ENCODE measurements at regions not wholly inside any gene's neighbourhood (a gene's known extent, or its start where the extent isn't known, plus 50 kb on each side); places are given as distances from the start of the nearest gene placed in this dataset.

DNA sequence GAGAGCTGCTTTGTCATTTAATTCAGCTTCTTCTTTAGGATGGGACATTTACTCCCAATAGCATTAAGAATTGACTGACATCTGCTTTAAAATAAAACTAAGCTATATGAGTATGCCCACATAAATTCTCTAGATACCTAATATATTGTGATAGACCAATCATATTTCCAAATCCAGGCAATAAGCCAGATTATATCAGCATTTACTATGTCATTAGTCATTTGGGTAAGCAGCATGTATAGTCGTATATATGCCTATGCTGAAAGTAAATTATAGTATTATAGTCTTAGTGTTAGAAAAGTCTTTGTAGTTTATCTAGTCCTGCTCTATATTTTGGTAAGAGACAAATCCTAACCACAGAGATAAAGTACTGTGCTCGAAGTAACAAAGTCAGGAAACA lies 958.1 kb downstream of the KCNJ2 start:
- Histone ChIP-seq H3K36me3 (ENCODE audit: control insufficient read depth, insufficient read depth, low read length) (no peaks in the 10 kb centered on the region), H3K4me3 (replicated peaks; ENCODE audit: low read depth, low read length) (no peak overlapping the region), H3K27me3 (replicated peaks; ENCODE audit: control insufficient read depth, insufficient read depth, low read length) (no peaks in the 10 kb centered on the region)
- no peak for DNase-seq (ENCODE audit: extremely low read depth, insufficient read length)
- TF ChIP-seq, protein P1, sequence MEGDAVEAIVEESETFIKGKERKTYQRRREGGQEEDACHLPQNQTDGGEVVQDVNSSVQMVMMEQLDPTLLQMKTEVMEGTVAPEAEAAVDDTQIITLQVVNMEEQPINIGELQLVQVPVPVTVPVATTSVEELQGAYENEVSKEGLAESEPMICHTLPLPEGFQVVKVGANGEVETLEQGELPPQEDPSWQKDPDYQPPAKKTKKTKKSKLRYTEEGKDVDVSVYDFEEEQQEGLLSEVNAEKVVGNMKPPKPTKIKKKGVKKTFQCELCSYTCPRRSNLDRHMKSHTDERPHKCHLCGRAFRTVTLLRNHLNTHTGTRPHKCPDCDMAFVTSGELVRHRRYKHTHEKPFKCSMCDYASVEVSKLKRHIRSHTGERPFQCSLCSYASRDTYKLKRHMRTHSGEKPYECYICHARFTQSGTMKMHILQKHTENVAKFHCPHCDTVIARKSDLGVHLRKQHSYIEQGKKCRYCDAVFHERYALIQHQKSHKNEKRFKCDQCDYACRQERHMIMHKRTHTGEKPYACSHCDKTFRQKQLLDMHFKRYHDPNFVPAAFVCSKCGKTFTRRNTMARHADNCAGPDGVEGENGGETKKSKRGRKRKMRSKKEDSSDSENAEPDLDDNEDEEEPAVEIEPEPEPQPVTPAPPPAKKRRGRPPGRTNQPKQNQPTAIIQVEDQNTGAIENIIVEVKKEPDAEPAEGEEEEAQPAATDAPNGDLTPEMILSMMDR (IDR thresholded peaks at IDR 0.05; ENCODE audit: insufficient read depth, low read length, poor library complexity, severe bottlenecking): no peak

DNA sequence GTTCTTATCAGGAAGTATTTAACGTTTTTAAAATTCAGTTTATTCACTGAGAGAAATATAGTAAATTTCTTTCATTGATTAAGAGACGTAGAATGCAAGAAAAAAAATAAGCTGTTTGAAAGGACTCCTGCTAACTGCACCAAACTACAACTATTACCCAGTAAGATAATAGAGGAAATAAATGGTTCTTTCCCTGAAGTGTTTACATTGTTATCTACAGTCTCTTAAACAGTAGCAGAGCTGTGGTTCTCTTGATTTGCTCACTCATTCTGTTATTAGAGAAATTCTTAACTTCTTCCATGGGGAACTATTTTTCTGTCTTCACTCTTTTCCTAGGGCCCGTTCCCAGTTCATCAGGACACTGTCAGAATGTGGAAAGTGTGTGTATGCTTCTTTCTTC lies 973.0 kb downstream of the KCNJ2 start:
- TF ChIP-seq, protein P1 (IDR thresholded peaks at IDR 0.05; ENCODE audit: insufficient read depth, low read length, poor library complexity, severe bottlenecking): no peak
- DNase-seq (ENCODE audit: extremely low read depth, insufficient read length): no peak
- no peaks in the 10 kb centered on the region for H3K27me3 ChIP-seq (replicated peaks; ENCODE audit: control insufficient read depth, insufficient read depth, low read length)
- no peak overlapping the region for H3K4me3 ChIP-seq (replicated peaks; ENCODE audit: low read depth, low read length)
- no peaks in the 10 kb centered on the region for H3K36me3 ChIP-seq (ENCODE audit: control insufficient read depth, insufficient read depth, low read length)

DNA sequence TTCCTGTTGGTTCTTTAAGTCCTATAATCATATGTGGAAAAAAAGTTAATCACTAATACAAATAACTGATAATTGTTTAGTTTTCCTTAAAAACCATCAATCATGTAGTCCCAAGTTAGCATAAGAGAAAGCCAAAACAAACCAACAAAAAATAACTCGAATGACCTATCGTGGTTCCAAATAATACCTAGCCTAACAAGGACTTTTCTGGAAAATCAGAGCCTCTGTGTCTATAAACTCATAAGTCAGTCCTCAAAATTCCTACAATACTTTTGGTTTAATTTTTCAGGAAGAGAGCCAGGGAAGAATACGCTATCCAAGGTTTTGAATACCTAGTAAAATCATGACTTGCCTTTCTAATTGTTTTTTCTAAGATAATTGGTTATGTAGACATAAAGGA lies 975.3 kb upstream of the SOX9 start:
- no peak for DNase-seq (ENCODE audit: extremely low read depth, insufficient read length)
- no peaks in the 10 kb centered on the region for H3K36me3 ChIP-seq (ENCODE audit: control insufficient read depth, insufficient read depth, low read length)
- H3K27me3 ChIP-seq (replicated peaks; ENCODE audit: control insufficient read depth, insufficient read depth, low read length): no peaks in the 10 kb centered on the region
- H3K4me3 ChIP-seq (replicated peaks; ENCODE audit: low read depth, low read length): no peak overlapping the region
- TF ChIP-seq, protein P1 (IDR thresholded peaks at IDR 0.05; ENCODE audit: insufficient read depth, low read length, poor library complexity, severe bottlenecking): no peak

DNA sequence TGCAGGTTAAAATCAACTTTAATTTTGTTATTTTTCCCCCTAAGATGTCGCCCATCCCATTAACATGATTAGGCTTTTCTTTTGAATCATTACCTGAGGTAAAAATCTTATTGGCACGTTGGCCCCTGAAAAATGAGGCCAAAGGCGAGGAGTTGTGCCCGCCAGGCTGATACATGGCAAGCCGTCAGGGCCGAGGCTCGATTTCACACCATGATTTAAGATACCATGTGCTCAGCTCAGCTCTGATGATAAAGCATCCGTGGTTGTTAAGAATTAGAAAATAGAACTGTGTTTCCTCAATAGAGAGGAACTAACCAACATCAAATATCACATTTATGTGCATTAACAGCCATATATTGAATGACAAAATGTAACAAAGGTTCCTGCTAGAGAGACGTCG lies 972.9 kb upstream of the SOX9 start:
- no peak overlapping the region for H3K4me3 ChIP-seq (replicated peaks; ENCODE audit: low read depth, low read length)
- no peaks in the 10 kb centered on the region for H3K27me3 ChIP-seq (replicated peaks; ENCODE audit: control insufficient read depth, insufficient read depth, low read length)
- H3K36me3 ChIP-seq (ENCODE audit: control insufficient read depth, insufficient read depth, low read length): no peaks in the 10 kb centered on the region
- DNase-seq (ENCODE audit: extremely low read depth, insufficient read length): no peak
- TF ChIP-seq, protein P1 (IDR thresholded peaks at IDR 0.05; ENCODE audit: insufficient read depth, low read length, poor library complexity, severe bottlenecking): no peak

DNA sequence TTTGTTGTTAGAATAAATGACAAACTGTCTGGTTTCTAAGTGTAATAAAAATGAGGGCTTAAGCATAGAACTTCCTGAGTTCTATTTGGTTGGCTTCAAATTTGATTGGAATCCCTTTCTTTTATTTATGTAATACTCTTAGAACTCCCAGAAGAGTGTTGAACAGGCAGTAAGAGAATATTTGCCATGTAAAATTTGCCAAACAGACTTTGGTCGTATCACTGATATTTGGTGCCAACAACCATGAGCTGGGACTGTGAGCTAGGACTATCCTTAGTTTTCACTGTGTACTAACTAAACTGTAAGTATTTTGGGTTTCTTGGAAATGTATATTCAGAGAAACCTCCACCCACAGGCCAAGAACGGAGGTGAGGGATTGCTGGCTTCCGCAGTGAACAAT lies 971.2 kb upstream of the SOX9 start:
- Histone ChIP-seq H3K27me3 (replicated peaks; ENCODE audit: control insufficient read depth, insufficient read depth, low read length) (no peaks in the 10 kb centered on the region), H3K4me3 (replicated peaks; ENCODE audit: low read depth, low read length) (no peak overlapping the region), H3K36me3 (ENCODE audit: control insufficient read depth, insufficient read depth, low read length) (no peaks in the 10 kb centered on the region)
- TF ChIP-seq, protein P1 (IDR thresholded peaks at IDR 0.05; ENCODE audit: insufficient read depth, low read length, poor library complexity, severe bottlenecking): no peak
- DNase-seq (ENCODE audit: extremely low read depth, insufficient read length): no peak

DNA sequence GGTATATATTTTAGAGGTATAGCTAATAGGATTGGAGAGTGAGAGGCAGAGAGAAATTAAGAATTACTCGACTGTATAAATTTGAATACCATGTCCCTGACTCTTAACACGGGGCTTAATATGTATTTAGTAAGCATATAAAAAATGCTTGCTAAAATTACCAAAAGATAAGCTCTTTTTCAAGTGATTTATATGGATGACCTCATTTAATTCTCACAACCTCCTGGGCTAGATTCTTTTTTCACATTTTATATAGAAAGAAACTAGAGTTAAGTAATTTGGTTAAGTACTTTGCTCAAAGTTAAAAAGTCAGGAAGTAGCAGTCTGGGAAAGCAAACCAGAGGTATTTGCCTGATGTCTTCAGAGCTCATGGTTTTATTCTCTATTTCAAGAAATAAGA lies 963.5 kb upstream of the SOX9 start:
- no peaks in the 10 kb centered on the region for H3K27me3 ChIP-seq (replicated peaks; ENCODE audit: control insufficient read depth, insufficient read depth, low read length)
- DNase-seq (ENCODE audit: extremely low read depth, insufficient read length): no peak
- no peak overlapping the region for H3K4me3 ChIP-seq (replicated peaks; ENCODE audit: low read depth, low read length)
- TF ChIP-seq, protein P1 (IDR thresholded peaks at IDR 0.05; ENCODE audit: insufficient read depth, low read length, poor library complexity, severe bottlenecking): no peak
- no peaks in the 10 kb centered on the region for H3K36me3 ChIP-seq (ENCODE audit: control insufficient read depth, insufficient read depth, low read length)

All from GM06990 (cell line).